ENCODE measurements at regions not wholly inside any gene's neighbourhood (a gene's known extent, or its start where the extent isn't known, plus 50 kb on each side); places are given as distances from the start of the nearest gene placed in this dataset.

GRCh38 chr4:156060661-156061060, 107.0 kb upstream of the CTSO start:
- ATAC-seq = no peak
- no peak for TF ChIP-seq POLR2A (IDR thresholded peaks at IDR 0.05)
- TF ChIP-seq CTCF (IDR thresholded peaks at IDR 0.05 in 4 of 5, conservative IDR thresholded peaks at IDR 0.05 in 1 of 5) = no peak

GRCh38 chr4:156053174-156053573, 99.5 kb upstream of the CTSO start:
- no peaks in the 10 kb centered on the region for H3K27me3 ChIP-seq
- H3K4me3 ChIP-seq = no peak overlapping the region
- no peaks in the 10 kb centered on the region for H3K9me3 ChIP-seq
- no peaks in the 10 kb centered on the region for H3K36me3 ChIP-seq
- no peak overlapping the region for H3K27ac ChIP-seq
- DNase-seq (no peak), ATAC-seq (no peak)
- intact Hi-C loops (cut with DNase I; ENCODE audit: low total_unique reads) = no loop called here
- TF ChIP-seq CTCF (IDR thresholded peaks at IDR 0.05 in 4 of 5, conservative IDR thresholded peaks at IDR 0.05 in 1 of 5) (no peak), POLR2A (IDR thresholded peaks at IDR 0.05) (no peak)
- H3K4me1 ChIP-seq = no peaks in the 10 kb centered on the region
- in situ Hi-C loops (cut with MboI; ENCODE audit: low sequenced_read_pairs in 4 of 4) = no loop called here

More at GRCh38 chr4:156060661-156061060, 107.0 kb upstream of the CTSO start:
- Histone ChIP-seq H3K9me3 (no peaks in the 10 kb centered on the region), H3K4me3 (no peak overlapping the region), H3K27ac (no peak overlapping the region), H3K36me3 (no peaks in the 10 kb centered on the region), H3K27me3 (no peaks in the 10 kb centered on the region), H3K4me1 (no peaks in the 10 kb centered on the region)
- intact Hi-C loops (cut with DNase I; ENCODE audit: low total_unique reads) = no loop called here
- no peak for DNase-seq
- in situ Hi-C loops (cut with MboI; ENCODE audit: low sequenced_read_pairs in 4 of 4) = no loop called here

- H3K4me3 ChIP-seq = no peak overlapping the region
- TF ChIP-seq POLR2A (IDR thresholded peaks at IDR 0.05) (no peak), CTCF (IDR thresholded peaks at IDR 0.05 in 4 of 5, conservative IDR thresholded peaks at IDR 0.05 in 1 of 5) (no peak)
- DNase-seq (no peak), ATAC-seq (no peak)
- intact Hi-C loops (cut with DNase I; ENCODE audit: low total_unique reads) = no loop called here
- no peaks in the 10 kb centered on the region for H3K4me1 ChIP-seq
- no peaks in the 10 kb centered on the region for H3K27me3 ChIP-seq
- H3K9me3 ChIP-seq = no peaks in the 10 kb centered on the region
- H3K36me3 ChIP-seq = no peaks in the 10 kb centered on the region
- H3K27ac ChIP-seq = no peak overlapping the region
- in situ Hi-C loops (cut with MboI; ENCODE audit: low sequenced_read_pairs in 4 of 4) = no loop called here
These were observed 98.5 kb upstream of the CTSO start for GRCh38 chr4:156052116-156052515.

GRCh38 chr4:156038772-156039171, 85.1 kb upstream of the CTSO start:
- no peaks in the 10 kb centered on the region for H3K27me3 ChIP-seq
- in situ Hi-C loops (cut with MboI; ENCODE audit: low sequenced_read_pairs in 4 of 4) (no loop called here), intact Hi-C loops (cut with DNase I; ENCODE audit: low total_unique reads) (no loop called here)
- no peaks in the 10 kb centered on the region for H3K9me3 ChIP-seq
- H3K4me1 ChIP-seq = no peaks in the 10 kb centered on the region
- no peaks in the 10 kb centered on the region for H3K36me3 ChIP-seq
- ATAC-seq = no peak
- no peak overlapping the region for H3K27ac ChIP-seq
- DNase-seq = no peak
- TF ChIP-seq POLR2A (IDR thresholded peaks at IDR 0.05) = no peak
- no peak for TF ChIP-seq CTCF (IDR thresholded peaks at IDR 0.05 in 4 of 5, conservative IDR thresholded peaks at IDR 0.05 in 1 of 5)
- H3K4me3 ChIP-seq = no peak overlapping the region

GRCh38 chr4:156036496-156036895, 82.8 kb upstream of the CTSO start:
- Histone ChIP-seq H3K36me3 (no peaks in the 10 kb centered on the region), H3K27me3 (no peaks in the 10 kb centered on the region), H3K4me1 (no peaks in the 10 kb centered on the region), H3K9me3 (no peaks in the 10 kb centered on the region), H3K27ac (no peak overlapping the region), H3K4me3 (no peak overlapping the region)
- DNase-seq (no peak), ATAC-seq (no peak)
- intact Hi-C loops (cut with DNase I; ENCODE audit: low total_unique reads) (no loop called here), in situ Hi-C loops (cut with MboI; ENCODE audit: low sequenced_read_pairs in 4 of 4) (no loop called here)
- no peak for TF ChIP-seq POLR2A (IDR thresholded peaks at IDR 0.05)
- no peak for TF ChIP-seq CTCF (IDR thresholded peaks at IDR 0.05 in 4 of 5, conservative IDR thresholded peaks at IDR 0.05 in 1 of 5)

Measured in gastrocnemius medialis (tissue), 4 donors.